Stomach (tissue), 8 donors: ENCODE measurements at regions not wholly inside any gene's neighbourhood (a gene's known extent, or its start where the extent isn't known, plus 50 kb on each side); places are given as distances from the start of the nearest gene placed in this dataset.
A peak's percentile ranks its signal among the peaks of the same experiment; 100 is the strongest.

Source experiments
- DNase-seq, 2 donors: peaks; one replicate each; pipeline versions ENCODE4 v3.0.0 to v3.0.0-alpha.2; 2013 to 2019
- H3K27ac ChIP-seq, 5 donors: fragments of 200-600 bp in 4 of 5; sonication (generic) in 4 of 5; one replicate each; pipeline ENCODE4 v1.5.1; 2013 to 2019; ENCODE audit warnings: mild to moderate bottlenecking in 1 of 5, moderate library complexity in 1 of 5
- H3K27me3 ChIP-seq, 3 donors: fragments of 200-600 bp; sonication (generic); one replicate each; pipeline ENCODE4 v1.5.1; 2017 to 2019; ENCODE audit warnings: mixed run types in 1 of 3
- H3K36me3 ChIP-seq, 4 donors: fragments of 200-600 bp; sonication (generic); 1 replicate in 3 of 4; 2 replicates in 1 of 4; pipeline ENCODE4 v1.5.1; 2016 to 2019
- H3K4me1 ChIP-seq, 4 donors: fragments of 200-600 bp; sonication (generic); one replicate each; pipeline ENCODE4 v1.5.1; 2016 to 2019
- H3K4me3 ChIP-seq, 4 donors: fragments of 200-600 bp; sonication (generic) in 3 of 4; one replicate each; pipeline ENCODE4 v1.5.1; 2016 to 2019; ENCODE audit warnings: mild to moderate bottlenecking in 1 of 4
- H3K9me3 ChIP-seq, 4 donors: fragments of 200-600 bp; sonication (generic); one replicate each; pipeline ENCODE4 v1.5.1; 2016 to 2019
- CTCF ChIP-seq, 7 experiments: fragments of 450-650 bp in 4 of 7; fragments of 200-600 bp in 3 of 7; sonication (generic) in 3 of 7; IDR thresholded peaks; one replicate each; pipeline ENCODE4 v1.5.1; 2016 to 2019; ENCODE audit warnings: antibody characterized with exemption in 7 of 7, control low read depth in 2 of 7, mild to moderate bottlenecking in 1 of 7
- EP300 ChIP-seq: sonication (generic); formaldehyde crosslinking; IDR thresholded peaks from one replicate; pipeline ENCODE4 v1.6.1; 2017; ENCODE audit warnings: antibody characterized with exemption
- POLR2A ChIP-seq, 4 donors: fragments of 450-650 bp; IDR thresholded peaks; one replicate each; pipeline ENCODE4 v1.6.1; 2016; ENCODE audit warnings: antibody characterized with exemption in 4 of 4, control low read depth in 2 of 4, mild to moderate bottlenecking in 1 of 4, moderate library complexity in 1 of 4
- POLR2AphosphoS5 ChIP-seq, 3 donors: sonication (generic); formaldehyde crosslinking; IDR thresholded peaks; one replicate each; pipeline ENCODE4 v1.6.1; 2016; ENCODE audit warnings: antibody characterized with exemption in 3 of 3
- WGBS, 5 donors: extraction: QIAGEN DNeasy Blood & Tissue Kit in 3 of 5; methylation state at CpG; one replicate each; pipeline versions ENCODE4 v1.1.5 to v1.1.7; 2013 to 2018; 5-methylcytosine and 5-hydroxymethylcytosine counted together
- intact Hi-C: fragments of 100-400 bp; cut with DNase I; formaldehyde crosslinking; loops from one replicate; pipeline ENCODE4 v1.15.1; 2023; ENCODE audit warnings: low total_unique reads
- donor health status: healthy with polysubstance abuse.
- donor health status: Bipolar disorder and iron deficiency.
- donor health status: healthy.

DNA sequence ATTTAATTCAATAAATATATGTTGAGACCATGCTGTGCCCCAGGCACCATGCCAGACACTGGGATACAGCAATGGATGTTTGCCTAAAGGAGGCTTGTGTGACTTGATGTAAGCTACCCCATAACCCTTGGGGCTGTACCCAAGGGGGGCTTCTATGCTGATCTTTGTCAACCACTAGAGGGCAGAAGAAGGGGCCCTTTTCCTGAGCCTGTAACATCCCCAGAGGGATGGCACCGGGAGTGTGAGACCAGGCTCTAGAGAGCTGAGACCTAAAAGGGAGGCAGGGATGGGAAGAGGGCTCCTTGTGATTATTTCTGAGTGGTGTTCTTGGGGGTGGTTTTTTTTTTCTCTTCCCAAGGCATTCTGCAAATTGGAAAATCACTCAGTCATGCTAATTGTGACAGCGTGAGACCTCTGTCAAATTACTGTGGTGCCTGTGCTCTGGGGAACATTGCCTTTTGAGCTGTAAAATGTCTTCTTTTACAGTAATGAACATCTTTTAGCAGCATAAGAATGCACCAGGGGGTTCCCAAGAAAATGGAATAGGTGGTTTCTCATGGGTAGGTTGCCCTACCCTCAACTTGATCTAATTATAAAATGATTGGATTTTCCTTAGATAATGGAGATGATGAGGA lies 138.7 kb upstream of the SLC24A3 start:
- intact Hi-C loops = no loop called here
- Histone ChIP-seq H3K27me3 (no peaks in the 10 kb centered on the region), H3K27ac (no peak overlapping the region), H3K36me3 (no peaks in the 10 kb centered on the region), H3K4me1 (no peaks in the 10 kb centered on the region), H3K4me3 (no peak overlapping the region), H3K9me3 (no peaks in the 10 kb centered on the region)
- 37 to 61% (median 55%) methylated on average over 2 of the region's 2 CpGs for WGBS, 5 donors
- no peak for DNase-seq
- TF ChIP-seq CTCF (IDR thresholded peaks at IDR 0.05) (no peak), POLR2AphosphoS5 (IDR thresholded peaks at IDR 0.05) (no peak), POLR2A (IDR thresholded peaks at IDR 0.05) (no peak)

- no peaks in the 10 kb centered on the region for H3K27me3 ChIP-seq
- intact Hi-C loops = no loop called here
- no peaks in the 10 kb centered on the region for H3K9me3 ChIP-seq
- WGBS, 5 donors = 36 to 84% (median 78%) methylated on average over 1 of the region's 1 CpG
- DNase-seq = no peak
- no peaks in the 10 kb centered on the region for H3K36me3 ChIP-seq
- H3K4me1 ChIP-seq = no peaks in the 10 kb centered on the region
- H3K4me3 ChIP-seq = no peak overlapping the region
- no peak for TF ChIP-seq POLR2AphosphoS5 (IDR thresholded peaks at IDR 0.05)
- no peak for TF ChIP-seq EP300
- TF ChIP-seq CTCF (IDR thresholded peaks at IDR 0.05) = no peak
- TF ChIP-seq POLR2A (IDR thresholded peaks at IDR 0.05) = no peak
- no peak overlapping the region for H3K27ac ChIP-seq
Measured at GRCh38 chr20:19074356-19074755, 138.1 kb upstream of the SLC24A3 start.

GRCh38 chr20:19074828-19075516 lies 137.5 kb upstream of the SLC24A3 start:
- Histone ChIP-seq H3K27me3 (peaks cover 0 to 2% (median 0%) of the 10 kb centered on the region in 3 donors), H3K4me1 (no peaks in the 10 kb centered on the region), H3K27ac (no peak overlapping the region), H3K4me3 (no peak overlapping the region), H3K9me3 (no peaks in the 10 kb centered on the region), H3K36me3 (no peaks in the 10 kb centered on the region)
- TF ChIP-seq EP300 (no peak), POLR2A (IDR thresholded peaks at IDR 0.05) (no peak), CTCF (IDR thresholded peaks at IDR 0.05) (no peak), POLR2AphosphoS5 (IDR thresholded peaks at IDR 0.05) (no peak)
- WGBS, 5 donors = 52 to 71% (median 64%) methylated on average over 8 of the region's 8 CpGs
- DNase-seq = peak in 1 of 2 donors; percentile 20
- intact Hi-C loops = no loop called here

- WGBS, 5 donors = 66 to 76% (median 74%) methylated on average over 5 of the region's 5 CpGs
- Histone ChIP-seq H3K9me3 (no peaks in the 10 kb centered on the region), H3K4me1 (no peaks in the 10 kb centered on the region), H3K27ac (no peak overlapping the region), H3K36me3 (no peaks in the 10 kb centered on the region), H3K4me3 (no peak overlapping the region), H3K27me3 (peaks cover 0 to 4% (median 0%) of the 10 kb centered on the region in 3 donors)
- intact Hi-C loops = no loop called here
- TF ChIP-seq EP300 (no peak), POLR2AphosphoS5 (IDR thresholded peaks at IDR 0.05) (no peak), CTCF (IDR thresholded peaks at IDR 0.05) (no peak), POLR2A (IDR thresholded peaks at IDR 0.05) (no peak)
- no peak for DNase-seq
Measured at GRCh38 chr20:19077370-19078220, 134.8 kb upstream of the SLC24A3 start.
